H9 (cell line): ENCODE measurements at regions not wholly inside any gene's neighbourhood (a gene's known extent, or its start where the extent isn't known, plus 50 kb on each side); places are given as distances from the start of the nearest gene placed in this dataset.

Source experiments
- DNase-seq: peaks from one replicate; pipeline ENCODE4 v3.0.0-alpha.2; 2017
- H2AFZ ChIP-seq: one replicate; pipeline ENCODE4 v1.6.1; 2013; ENCODE audit warnings: mild to moderate bottlenecking, low read length, control low read depth, moderate library complexity
- H2AK5ac ChIP-seq: 2 replicates; pipeline ENCODE4 v1.6.1; 2013; ENCODE audit warnings: low read length, control low read depth, mixed read lengths; ENCODE audit not compliant: insufficient read length
- H2BK120ac ChIP-seq: one replicate; pipeline ENCODE4 v1.6.1; 2013; ENCODE audit warnings: low read depth, mild to moderate bottlenecking, low read length, control low read depth, inconsistent platforms; ENCODE audit not compliant: poor library complexity, severe bottlenecking
- H2BK12ac ChIP-seq: 2 replicates; pipeline ENCODE4 v1.6.1; 2013; ENCODE audit warnings: low read length, control low read depth, mixed read lengths, low read depth; ENCODE audit not compliant: insufficient read length
- H2BK15ac ChIP-seq: 2 replicates; pipeline ENCODE4 v1.6.1; 2013; ENCODE audit warnings: low read depth, low read length, control low read depth
- H2BK20ac ChIP-seq: one replicate; pipeline ENCODE4 v1.6.1; 2013; ENCODE audit warnings: low read depth, mild to moderate bottlenecking, low read length, control low read depth, inconsistent platforms; ENCODE audit not compliant: poor library complexity, severe bottlenecking
- H2BK5ac ChIP-seq: 2 replicates; pipeline ENCODE4 v1.6.1; 2013; ENCODE audit warnings: low read length, control low read depth, mixed read lengths; ENCODE audit not compliant: insufficient read length
- H3K14ac ChIP-seq: 2 replicates; pipeline ENCODE4 v1.6.1; 2013; ENCODE audit warnings: low read length, control low read depth; ENCODE audit not compliant: insufficient read depth
- H3K18ac ChIP-seq: 2 replicates; pipeline ENCODE4 v1.6.1; 2013; ENCODE audit warnings: low read depth, mild to moderate bottlenecking, mixed read lengths, low read length, control low read depth; ENCODE audit not compliant: insufficient read length
- H3K23ac ChIP-seq: 2 replicates; pipeline ENCODE4 v1.6.1; 2013; ENCODE audit warnings: low read length, control low read depth, mixed read lengths, low read depth; ENCODE audit not compliant: insufficient read length
- H3K23me2 ChIP-seq: 2 replicates; pipeline ENCODE4 v1.6.1; 2013; ENCODE audit warnings: low read depth, mild to moderate bottlenecking, mixed read lengths, low read length, control low read depth; ENCODE audit not compliant: insufficient read length, poor library complexity, severe bottlenecking
- H3K27ac ChIP-seq: 2 replicates; pipeline ENCODE4 v1.5.1; 2013; ENCODE audit warnings: low read length, control low read depth, mixed read lengths, low read depth; ENCODE audit not compliant: insufficient read length
- H3K27me3 ChIP-seq: 2 replicates; pipeline ENCODE4 v1.6.1; 2013; ENCODE audit warnings: low read length, control low read depth, inconsistent platforms; ENCODE audit not compliant: insufficient read depth
- H3K4ac ChIP-seq: 2 replicates; pipeline ENCODE4 v1.6.1; 2013; ENCODE audit warnings: low read depth, mild to moderate bottlenecking, control low read depth, inconsistent platforms, low read length, moderate library complexity
- H3K4me1 ChIP-seq: 2 replicates; pipeline ENCODE4 v1.6.1; 2013; ENCODE audit warnings: low read length, control low read depth, inconsistent platforms; ENCODE audit not compliant: insufficient read depth
- H3K4me2 ChIP-seq: 2 replicates; pipeline ENCODE4 v1.6.1; 2013; ENCODE audit warnings: low read length, control low read depth, mixed read lengths; ENCODE audit not compliant: insufficient read length, insufficient read depth
- H3K56ac ChIP-seq: 2 replicates; pipeline ENCODE4 v1.6.1; 2013; ENCODE audit warnings: low read depth, mild to moderate bottlenecking, mixed read lengths, low read length, control low read depth; ENCODE audit not compliant: insufficient read length
- H3K79me1 ChIP-seq: 2 replicates; pipeline ENCODE4 v1.6.1; 2013; ENCODE audit warnings: low read depth, mild to moderate bottlenecking, moderate library complexity, low read length, control low read depth, inconsistent platforms; ENCODE audit not compliant: insufficient read depth, poor library complexity, severe bottlenecking
- H3K79me2 ChIP-seq: 2 replicates; pipeline ENCODE4 v1.6.1; 2013; ENCODE audit warnings: low read length, control low read depth, inconsistent platforms; ENCODE audit not compliant: insufficient read depth
- H3K9ac ChIP-seq: 2 replicates; pipeline ENCODE4 v1.6.1; 2013; ENCODE audit warnings: low read length, control low read depth, mixed read lengths; ENCODE audit not compliant: insufficient read length; ENCODE audit errors: extremely low read depth
- H3K9me3 ChIP-seq: one replicate; pipeline ENCODE4 v1.6.1; 2013; ENCODE audit warnings: low read depth, low read length, inconsistent platforms; ENCODE audit not compliant: control insufficient read depth
- H3T11ph ChIP-seq: one replicate; pipeline ENCODE4 v1.6.1; 2013; ENCODE audit warnings: mild to moderate bottlenecking, low read length, control low read depth, inconsistent platforms
- H4K20me1 ChIP-seq: one replicate; pipeline ENCODE4 v1.6.1; 2013; ENCODE audit not compliant: control insufficient read depth, insufficient read length, insufficient read depth
- H4K5ac ChIP-seq: 2 replicates; pipeline ENCODE4 v1.6.1; 2013; ENCODE audit warnings: low read depth, mild to moderate bottlenecking, mixed read lengths, low read length, control low read depth; ENCODE audit not compliant: insufficient read length
- H4K8ac ChIP-seq: replicated peaks from 2 replicates; pipeline ENCODE4 v1.6.1; 2013; ENCODE audit warnings: low read length, control low read depth, mixed read lengths, low read depth; ENCODE audit not compliant: insufficient read length
- H4K91ac ChIP-seq: 2 replicates; pipeline ENCODE4 v1.6.1; 2013; ENCODE audit warnings: low read depth, mild to moderate bottlenecking, moderate library complexity, mixed read lengths, low read length, control low read depth; ENCODE audit not compliant: insufficient read length
- H3K27ac Mint-ChIP-seq, 3 experiments: 2 replicates in 2 of 3; 3 replicates in 1 of 3; pipeline ENCODE4 v1.8.0; 2020 to 2021; ENCODE audit warnings: mixed read lengths in 3 of 3, mild to moderate bottlenecking in 1 of 3, moderate library complexity in 1 of 3
- H3K27me3 Mint-ChIP-seq: 2 replicates; pipeline ENCODE4 v1.8.0; 2021; ENCODE audit warnings: low read depth, mild to moderate bottlenecking, moderate library complexity, mixed read lengths
- H3K36me3 Mint-ChIP-seq, 3 experiments: 2 replicates in 2 of 3; 3 replicates in 1 of 3; pipeline ENCODE4 v1.8.0; 2020 to 2021; ENCODE audit warnings: low read depth in 3 of 3, mixed read lengths in 3 of 3; ENCODE audit not compliant: insufficient read depth in 1 of 3
- H3K4me1 Mint-ChIP-seq, 2 experiments: 2 replicates each; pipeline ENCODE4 v1.8.0; 2020; ENCODE audit warnings: mixed read lengths in 2 of 2
- H3K4me3 Mint-ChIP-seq, 2 experiments: 2 replicates in 1 of 2; 3 replicates in 1 of 2; pipeline ENCODE4 v1.8.0; 2020 to 2021; ENCODE audit warnings: mild to moderate bottlenecking in 2 of 2, mixed read lengths in 2 of 2, moderate library complexity in 1 of 2
- H3K9me3 Mint-ChIP-seq, 2 experiments: 2 replicates in 1 of 2; 3 replicates in 1 of 2; pipeline ENCODE4 v1.8.0; 2020; ENCODE audit warnings: mild to moderate bottlenecking in 2 of 2, mixed read lengths in 2 of 2, moderate library complexity in 1 of 2
- WGBS: extraction: QIAGEN DNeasy Blood & Tissue Kit; methylation state at CpG from one replicate; pipeline ENCODE4 v1.1.7; 2013; ENCODE audit warnings: missing lambda C conversion rate, low lambda C conversion rate, mixed read lengths; ENCODE audit not compliant: insufficient read length; ENCODE audit errors: extremely low coverage; 5-methylcytosine and 5-hydroxymethylcytosine counted together
- TF ChIP-seq, protein P1 (sequence below): fragments of 200-600 bp; sonication (generic); conservative IDR thresholded peaks from 3 replicates; pipeline ENCODE4 v1.8.0; 2021; ENCODE audit warnings: antibody characterized with exemption, mild to moderate bottlenecking

DNA sequence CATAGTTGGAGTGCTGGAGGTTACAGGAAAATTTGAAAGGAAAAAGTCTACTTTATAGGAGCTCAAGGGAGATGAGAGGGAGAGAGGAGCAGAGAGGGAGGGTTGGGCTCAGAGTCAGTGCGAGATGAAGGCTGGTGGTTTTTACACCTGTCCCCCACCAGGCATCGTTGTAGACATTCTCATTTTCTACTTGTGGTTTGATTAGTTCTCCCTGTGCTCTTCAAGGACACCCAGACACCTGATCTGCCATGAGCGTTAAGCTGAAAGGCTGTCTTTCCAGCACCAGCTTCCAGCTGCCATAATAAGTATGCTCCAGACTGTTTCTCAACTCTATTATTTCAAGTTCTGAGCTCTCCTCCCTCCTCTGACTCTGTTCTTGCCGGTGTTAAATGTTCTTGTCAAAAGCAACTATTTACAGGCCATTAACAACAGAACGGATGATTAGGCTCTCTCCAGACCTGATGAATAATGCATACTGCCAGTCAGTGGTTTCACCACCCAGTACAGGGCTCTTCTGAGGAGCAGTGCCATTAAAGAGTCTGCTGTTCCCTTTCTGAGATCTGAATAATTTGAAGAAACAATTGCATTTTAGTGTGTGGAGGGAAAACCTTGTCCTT is 514.6 kb upstream of the MCTP2 start:
- H3K4me1 Mint-ChIP-seq = peaks cover 3 to 4% of the 10 kb centered on the region in 2 experiments; a peak in 2 of 4 replicates
- no peak overlapping the region for H2AFZ ChIP-seq
- TF ChIP-seq, protein P1, sequence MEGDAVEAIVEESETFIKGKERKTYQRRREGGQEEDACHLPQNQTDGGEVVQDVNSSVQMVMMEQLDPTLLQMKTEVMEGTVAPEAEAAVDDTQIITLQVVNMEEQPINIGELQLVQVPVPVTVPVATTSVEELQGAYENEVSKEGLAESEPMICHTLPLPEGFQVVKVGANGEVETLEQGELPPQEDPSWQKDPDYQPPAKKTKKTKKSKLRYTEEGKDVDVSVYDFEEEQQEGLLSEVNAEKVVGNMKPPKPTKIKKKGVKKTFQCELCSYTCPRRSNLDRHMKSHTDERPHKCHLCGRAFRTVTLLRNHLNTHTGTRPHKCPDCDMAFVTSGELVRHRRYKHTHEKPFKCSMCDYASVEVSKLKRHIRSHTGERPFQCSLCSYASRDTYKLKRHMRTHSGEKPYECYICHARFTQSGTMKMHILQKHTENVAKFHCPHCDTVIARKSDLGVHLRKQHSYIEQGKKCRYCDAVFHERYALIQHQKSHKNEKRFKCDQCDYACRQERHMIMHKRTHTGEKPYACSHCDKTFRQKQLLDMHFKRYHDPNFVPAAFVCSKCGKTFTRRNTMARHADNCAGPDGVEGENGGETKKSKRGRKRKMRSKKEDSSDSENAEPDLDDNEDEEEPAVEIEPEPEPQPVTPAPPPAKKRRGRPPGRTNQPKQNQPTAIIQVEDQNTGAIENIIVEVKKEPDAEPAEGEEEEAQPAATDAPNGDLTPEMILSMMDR = no peak
- no peak overlapping the region for H3K9ac ChIP-seq
- H3K9me3 ChIP-seq = no peaks in the 10 kb centered on the region
- H3K4ac ChIP-seq = no peak overlapping the region
- no peak overlapping the region for H3K14ac ChIP-seq
- H3K27ac ChIP-seq = no peak overlapping the region
- H3K79me2 ChIP-seq = no peaks in the 10 kb centered on the region
- no peak overlapping the region for H4K91ac ChIP-seq
- no peak overlapping the region for H2BK5ac ChIP-seq
- no peak overlapping the region for H2BK20ac ChIP-seq
- H3K4me2 ChIP-seq = no peak overlapping the region
- no CpG with 5 or more reads among the region's 5 CpGs for WGBS
- no peak overlapping the region for H4K8ac ChIP-seq
- H4K5ac ChIP-seq = no peak overlapping the region
- H3K27me3 ChIP-seq = no peaks in the 10 kb centered on the region
- H4K20me1 ChIP-seq = no peaks in the 10 kb centered on the region
- no peaks in the 10 kb centered on the region for H3K23me2 ChIP-seq
- no peak overlapping the region for H3T11ph ChIP-seq
- H3K18ac ChIP-seq = no peak overlapping the region
- DNase-seq = no peak
- no peak overlapping the region for H2BK15ac ChIP-seq
- no peaks in the 10 kb centered on the region for H3K9me3 Mint-ChIP-seq
- H3K4me1 ChIP-seq = no peaks in the 10 kb centered on the region
- H2BK120ac ChIP-seq = no peak overlapping the region
- H3K23ac ChIP-seq = no peak overlapping the region
- H2AK5ac ChIP-seq = no peak overlapping the region
- no peak overlapping the region for H3K27ac Mint-ChIP-seq
- H3K79me1 ChIP-seq = no peaks in the 10 kb centered on the region
- no peak overlapping the region for H3K56ac ChIP-seq
- no peak overlapping the region for H2BK12ac ChIP-seq
- H3K4me3 Mint-ChIP-seq = no peak overlapping the region
- no peaks in the 10 kb centered on the region for H3K36me3 Mint-ChIP-seq
- H3K27me3 Mint-ChIP-seq = peaks cover 3% of the 10 kb centered on the region; the same call in 1 of the 2 replicates
